GM18858 (cell line): ENCODE measurements at regions not wholly inside any gene's neighbourhood (a gene's known extent, or its start where the extent isn't known, plus 50 kb on each side); places are given as distances from the start of the nearest gene placed in this dataset.

Experiments used
- ATAC-seq: cut with Tn5 transposase; IDR thresholded peaks from one replicate; pipeline ENCODE4 v1.9.1; 2021; ENCODE audit not compliant: unreplicated experiment

DNA sequence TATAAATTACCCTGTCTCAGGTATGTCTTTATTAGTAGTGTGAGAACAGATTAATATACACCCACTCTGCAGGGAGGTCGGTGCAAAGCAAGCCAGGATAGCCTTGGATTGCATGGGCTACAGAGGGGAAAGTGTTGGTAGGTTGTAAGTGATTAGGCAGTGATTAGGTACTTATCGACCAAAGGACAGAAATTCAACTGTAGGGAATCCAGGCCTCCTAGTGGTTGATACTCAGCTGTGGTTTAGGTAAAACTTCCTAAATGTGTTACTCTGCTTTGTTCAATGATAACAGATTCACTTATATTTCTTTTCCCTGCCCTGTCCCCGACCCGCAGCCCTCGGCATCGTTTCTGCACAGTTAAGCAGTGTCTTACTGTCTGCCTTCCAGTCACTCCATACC, 444.0 kb downstream of the FIGN start:
- ATAC-seq, result no peak

DNA sequence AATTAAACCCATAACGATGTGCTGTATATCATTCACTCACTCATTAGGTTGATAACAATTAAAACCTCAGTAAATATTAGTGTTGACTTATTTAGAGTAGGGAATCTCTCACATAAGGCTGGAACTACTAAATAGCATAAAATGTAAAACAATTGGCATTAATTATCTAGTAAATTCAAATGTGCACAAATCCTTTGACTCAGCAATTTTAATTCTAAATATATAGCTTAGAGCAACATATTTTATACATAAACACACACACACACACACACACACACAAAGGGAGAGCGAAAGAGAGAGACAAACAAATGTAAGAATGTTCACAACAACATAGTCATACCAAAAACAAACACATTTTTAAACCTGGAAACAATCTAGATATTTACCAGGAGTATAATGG, 443.1 kb upstream of the KCNH7 start:
- no peak for ATAC-seq

- ATAC-seq, result no peak
These were observed 430.9 kb upstream of the KCNH7 start for GRCh38 chr2:163269374-163270021.

GRCh38 chr2:163266772-163267171, 428.2 kb upstream of the KCNH7 start:
- ATAC-seq, result no peak

DNA sequence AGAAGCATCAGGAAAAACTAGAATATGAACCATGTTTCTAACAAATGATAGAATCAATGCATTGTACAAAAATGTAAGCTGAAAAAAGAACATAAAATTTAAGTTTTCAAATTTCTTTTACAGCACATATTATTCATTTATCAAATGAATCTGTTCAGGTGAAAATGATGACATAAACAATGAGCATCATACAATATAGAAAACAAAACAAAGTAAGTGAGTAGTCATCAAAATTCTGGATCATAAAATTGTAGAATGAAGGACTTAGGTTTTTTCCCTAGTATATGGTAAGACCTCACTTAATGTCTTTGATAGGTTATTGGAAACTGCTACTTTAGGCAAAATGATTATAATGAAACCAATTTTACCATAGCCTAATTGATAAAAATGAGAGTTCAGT, 427.0 kb upstream of the KCNH7 start:
- ATAC-seq, result no peak

DNA sequence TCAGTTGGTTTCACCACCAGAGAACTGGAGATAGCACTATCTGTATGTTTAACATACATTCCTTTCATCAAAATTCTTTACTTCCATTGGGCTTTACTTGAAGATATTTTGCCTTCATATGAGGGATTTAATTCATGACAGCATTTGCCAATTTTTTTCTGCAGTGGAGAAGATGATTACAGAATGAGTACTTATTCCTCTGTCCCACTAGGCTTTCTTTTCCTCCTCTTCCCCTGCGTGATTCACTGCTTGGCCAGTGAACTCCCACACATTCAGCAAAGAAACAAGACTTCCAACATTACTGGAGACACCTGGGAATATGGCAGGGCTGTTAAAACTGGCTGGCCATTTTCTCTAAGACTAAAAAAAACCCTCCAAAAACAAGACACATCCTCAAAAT, 425.8 kb upstream of the KCNH7 start:
- no peak for ATAC-seq

DNA sequence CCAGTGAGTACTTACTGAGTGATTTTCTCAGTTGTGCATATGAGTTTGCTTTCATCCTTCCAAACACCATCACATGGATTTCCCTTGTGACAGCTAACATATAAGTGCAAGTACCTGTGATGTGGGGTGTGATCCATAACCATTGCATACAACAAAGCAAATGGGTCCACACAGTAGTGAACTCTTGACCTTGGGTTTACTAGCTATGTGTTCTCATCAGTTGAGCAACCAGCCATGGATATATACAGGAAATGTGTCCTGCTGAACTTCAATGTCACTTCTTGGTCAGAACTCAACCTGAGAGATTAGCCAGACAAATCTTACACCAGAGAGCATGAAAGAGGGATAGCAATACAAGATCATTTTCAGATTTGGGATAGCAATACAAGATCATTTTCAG, 420.9 kb upstream of the KCNH7 start:
- no peak for ATAC-seq

DNA sequence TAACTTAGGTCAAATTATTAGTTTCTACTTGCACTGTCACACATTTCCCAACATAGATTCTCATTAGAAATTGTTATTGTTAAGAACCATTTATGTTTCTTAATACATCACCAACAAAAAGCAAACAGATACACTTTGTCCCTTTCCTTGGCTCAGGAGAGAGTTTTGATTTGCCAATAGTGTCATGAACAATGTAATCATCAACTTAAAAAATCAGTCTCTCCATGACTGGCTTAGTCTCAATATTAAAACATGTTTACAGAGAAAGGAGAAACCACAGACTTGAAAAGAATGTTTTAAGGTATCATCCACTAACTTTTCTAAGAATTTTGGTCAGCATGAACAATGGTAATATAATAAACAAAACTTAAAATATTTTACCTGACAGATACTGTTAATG, 416.5 kb upstream of the KCNH7 start:
- ATAC-seq, result no peak

- no peak for ATAC-seq
These were observed 415.2 kb upstream of the KCNH7 start for GRCh38 chr2:163253621-163254285.

DNA sequence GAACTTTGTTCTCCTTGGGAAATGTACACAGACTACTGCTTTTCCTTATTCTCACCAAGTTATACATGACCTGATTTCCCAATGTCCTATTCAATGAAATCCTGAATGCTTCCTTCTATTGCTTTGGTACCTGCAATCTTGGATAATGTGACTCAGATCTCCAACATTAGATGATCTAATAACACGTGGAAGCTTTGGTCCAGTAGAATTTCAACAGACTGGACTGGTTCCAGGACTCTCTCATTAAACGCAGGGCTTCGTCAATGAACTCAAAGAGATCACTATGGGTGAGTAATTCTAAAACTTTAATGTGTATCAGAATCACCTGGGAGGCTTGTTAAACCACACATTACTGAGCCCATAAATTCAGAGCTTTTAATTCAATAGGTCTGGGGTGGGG, 413.6 kb upstream of the KCNH7 start:
- no peak for ATAC-seq

GRCh38 chr2:163248376-163249253, 410.0 kb upstream of the KCNH7 start:
- ATAC-seq, result no peak

- ATAC-seq, result no peak
These were observed 409.3 kb upstream of the KCNH7 start for GRCh38 chr2:163247847-163248220.

DNA sequence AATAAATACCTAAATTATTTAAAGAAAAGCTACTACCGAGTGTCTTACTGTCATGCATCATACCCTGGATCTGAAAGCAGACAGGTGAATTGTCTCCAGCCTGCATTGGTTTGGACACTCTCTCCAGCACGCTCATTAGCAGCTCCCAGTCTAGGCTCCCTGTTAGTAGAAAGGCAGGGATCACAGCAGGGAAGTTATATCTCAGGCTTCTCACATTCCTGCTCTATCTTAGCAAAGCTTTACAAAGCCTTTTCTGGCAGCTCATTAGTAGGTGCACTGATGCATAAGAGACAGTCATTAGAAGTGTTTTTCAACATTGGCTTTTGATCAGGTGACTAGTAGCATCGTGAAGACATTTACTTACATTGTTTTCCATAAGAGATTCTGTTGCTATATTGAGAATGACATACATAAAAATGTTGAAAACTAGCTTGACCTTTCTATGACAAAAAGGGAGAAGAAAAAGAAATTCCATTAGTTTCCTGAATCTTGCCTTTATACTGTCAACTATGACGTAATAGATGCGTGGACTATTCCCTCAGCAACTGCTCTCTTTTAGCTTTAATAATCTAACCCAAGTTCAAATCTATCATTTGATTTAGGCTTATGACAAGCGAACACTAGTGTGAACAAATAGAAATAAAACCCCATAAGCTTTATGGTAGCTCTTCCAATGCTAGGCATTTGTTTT, 408.7 kb upstream of the KCNH7 start:
- ATAC-seq, result no peak

- no peak for ATAC-seq
These were observed 407.6 kb upstream of the KCNH7 start for GRCh38 chr2:163246135-163246534.

GRCh38 chr2:163236553-163236952, 398.0 kb upstream of the KCNH7 start:
- no peak for ATAC-seq

DNA sequence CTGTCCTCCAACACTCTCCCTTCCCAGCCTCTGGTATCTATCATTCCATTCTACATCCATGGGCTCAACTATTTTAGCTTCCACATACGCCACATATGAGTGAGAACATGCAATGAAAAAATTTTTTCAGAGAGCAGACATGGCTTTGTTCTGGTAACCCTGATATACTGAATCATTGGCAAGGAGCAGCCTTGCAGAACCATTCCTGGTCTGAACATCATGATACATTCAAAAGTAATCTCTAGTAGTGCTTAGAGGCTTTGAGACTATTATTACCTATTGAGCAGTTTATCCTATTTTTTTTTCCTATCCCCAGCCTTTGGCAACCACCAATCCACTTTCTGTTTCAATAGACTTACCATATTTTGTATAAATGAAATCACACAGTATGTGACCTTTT, 393.1 kb upstream of the KCNH7 start:
- ATAC-seq, result no peak

DNA sequence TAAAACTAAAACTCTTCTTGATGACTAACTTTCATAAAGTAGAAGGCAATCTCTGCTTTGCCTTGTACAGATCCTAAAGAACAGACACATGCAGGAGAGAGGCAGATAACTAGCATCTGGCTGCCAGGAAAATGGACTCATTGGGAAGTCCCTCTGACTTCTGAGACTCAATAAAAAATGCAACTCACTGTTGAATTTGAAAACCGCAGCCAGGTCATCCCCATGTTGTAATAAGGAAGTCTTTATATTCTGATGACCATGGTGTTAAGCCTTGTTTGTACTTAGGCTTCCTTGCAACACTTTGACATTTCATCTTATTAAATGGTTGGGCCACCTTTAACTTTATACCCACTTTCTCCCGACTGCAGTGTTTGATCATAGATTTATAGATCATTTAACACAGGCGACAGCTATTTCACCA, 375.1 kb upstream of the KCNH7 start:
- no peak for ATAC-seq

DNA sequence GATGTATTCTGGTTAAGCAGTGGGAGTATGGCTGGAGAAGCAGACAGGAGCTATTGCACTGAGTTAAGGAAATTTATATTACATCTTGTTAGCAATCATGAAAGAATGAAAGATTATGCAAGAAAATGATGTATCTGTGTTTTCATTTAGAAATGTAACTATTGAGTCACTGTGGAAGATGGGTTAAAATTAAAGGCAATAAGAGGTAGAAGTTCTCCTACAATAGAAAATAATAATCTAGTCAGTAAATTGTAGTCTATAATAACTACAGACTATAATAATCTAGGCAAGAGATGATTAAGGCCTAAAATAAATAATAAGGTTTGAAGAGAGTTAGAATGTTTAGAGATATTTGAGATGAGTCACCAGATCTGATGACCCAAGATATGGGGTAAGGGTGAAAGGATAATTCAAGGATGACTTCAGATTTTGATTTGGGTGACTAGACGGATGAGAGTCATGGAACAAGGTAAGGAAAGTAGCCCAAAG, 371.9 kb upstream of the KCNH7 start:
- no peak for ATAC-seq

- no peak for ATAC-seq
These were observed 369.3 kb upstream of the KCNH7 start for GRCh38 chr2:163207693-163208370.

- ATAC-seq, result no peak
These were observed 367.2 kb upstream of the KCNH7 start for GRCh38 chr2:163205589-163206254.
